ENCODE measurements at regions not wholly inside any gene's neighbourhood (a gene's known extent, or its start where the extent isn't known, plus 50 kb on each side); places are given as distances from the start of the nearest gene placed in this dataset.

GRCh38 chr14:61918998-61919397, 156.8 kb downstream of the SNAPC1 start:
- Histone ChIP-seq H2BK5ac (ENCODE audit: insufficient read length, low read length) (no peak overlapping the region), H4K20me1 (ENCODE audit: control insufficient read depth, insufficient read depth, insufficient read length) (no peaks in the 10 kb centered on the region), H3K14ac (ENCODE audit: insufficient read depth, low read length) (no peak overlapping the region), H4K91ac (ENCODE audit: insufficient read length, low read depth, low read length) (no peak overlapping the region), H2AK5ac (ENCODE audit: insufficient read length, low read length) (no peak overlapping the region), H2BK20ac (ENCODE audit: low read depth, low read length, poor library complexity, severe bottlenecking) (no peak overlapping the region), H3K9me3 (ENCODE audit: control insufficient read depth, low read depth, low read length) (no peaks in the 10 kb centered on the region), H3K9ac (ENCODE audit: extremely low read depth, insufficient read length, low read length) (no peak overlapping the region), H3K4me2 (ENCODE audit: insufficient read depth, insufficient read length, low read length) (no peak overlapping the region), H3K23ac (ENCODE audit: insufficient read length, low read depth, low read length) (no peak overlapping the region), H3K4ac (ENCODE audit: low read depth, low read length) (no peak overlapping the region), H3K27ac (ENCODE audit: insufficient read length, low read depth, low read length) (no peak overlapping the region), H3K4me1 (ENCODE audit: insufficient read depth, low read length) (no peaks in the 10 kb centered on the region), H3K79me1 (ENCODE audit: insufficient read depth, low read depth, low read length, poor library complexity, severe bottlenecking) (no peaks in the 10 kb centered on the region), H2BK120ac (ENCODE audit: low read depth, low read length, poor library complexity, severe bottlenecking) (no peak overlapping the region), H3K56ac (ENCODE audit: insufficient read length, low read depth, low read length) (no peak overlapping the region), H3T11ph (ENCODE audit: low read length) (no peak overlapping the region), H4K8ac (replicated peaks; ENCODE audit: insufficient read length, low read depth, low read length) (no peak overlapping the region), H3K27me3 (ENCODE audit: insufficient read depth, low read length) (no peaks in the 10 kb centered on the region), H2AFZ (ENCODE audit: low read length) (no peak overlapping the region), H4K5ac (ENCODE audit: insufficient read length, low read depth, low read length) (no peak overlapping the region), H2BK12ac (ENCODE audit: insufficient read length, low read depth, low read length) (no peak overlapping the region), H3K23me2 (ENCODE audit: insufficient read length, low read depth, low read length, poor library complexity, severe bottlenecking) (no peaks in the 10 kb centered on the region), H3K18ac (ENCODE audit: insufficient read length, low read depth, low read length) (no peak overlapping the region), H3K79me2 (ENCODE audit: insufficient read depth, low read length) (no peaks in the 10 kb centered on the region), H2BK15ac (ENCODE audit: low read depth, low read length) (no peak overlapping the region)
- TF ChIP-seq, protein P1, sequence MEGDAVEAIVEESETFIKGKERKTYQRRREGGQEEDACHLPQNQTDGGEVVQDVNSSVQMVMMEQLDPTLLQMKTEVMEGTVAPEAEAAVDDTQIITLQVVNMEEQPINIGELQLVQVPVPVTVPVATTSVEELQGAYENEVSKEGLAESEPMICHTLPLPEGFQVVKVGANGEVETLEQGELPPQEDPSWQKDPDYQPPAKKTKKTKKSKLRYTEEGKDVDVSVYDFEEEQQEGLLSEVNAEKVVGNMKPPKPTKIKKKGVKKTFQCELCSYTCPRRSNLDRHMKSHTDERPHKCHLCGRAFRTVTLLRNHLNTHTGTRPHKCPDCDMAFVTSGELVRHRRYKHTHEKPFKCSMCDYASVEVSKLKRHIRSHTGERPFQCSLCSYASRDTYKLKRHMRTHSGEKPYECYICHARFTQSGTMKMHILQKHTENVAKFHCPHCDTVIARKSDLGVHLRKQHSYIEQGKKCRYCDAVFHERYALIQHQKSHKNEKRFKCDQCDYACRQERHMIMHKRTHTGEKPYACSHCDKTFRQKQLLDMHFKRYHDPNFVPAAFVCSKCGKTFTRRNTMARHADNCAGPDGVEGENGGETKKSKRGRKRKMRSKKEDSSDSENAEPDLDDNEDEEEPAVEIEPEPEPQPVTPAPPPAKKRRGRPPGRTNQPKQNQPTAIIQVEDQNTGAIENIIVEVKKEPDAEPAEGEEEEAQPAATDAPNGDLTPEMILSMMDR (conservative IDR thresholded peaks at IDR 0.05), result no peak
- DNase-seq, result no peak
- H3K27me3 Mint-ChIP-seq (ENCODE audit: low read depth), result peaks cover 2% of the 10 kb centered on the region
- no peaks in the 10 kb centered on the region for H3K36me3 Mint-ChIP-seq (ENCODE audit: insufficient read depth in 1 of 3, low read depth in 3 of 3)
- no peak overlapping the region for H3K27ac Mint-ChIP-seq
- no peaks in the 10 kb centered on the region for H3K4me1 Mint-ChIP-seq
- WGBS (ENCODE audit: extremely low coverage, insufficient read length, low lambda C conversion rate), result no CpG with 5 or more reads among the region's 2 CpGs
- H3K4me3 Mint-ChIP-seq, result no peak overlapping the region
- no peaks in the 10 kb centered on the region for H3K9me3 Mint-ChIP-seq

Measured in H9 (cell line).